Lung (tissue), 11 donors: ENCODE measurements at regions not wholly inside any gene's neighbourhood (a gene's known extent, or its start where the extent isn't known, plus 50 kb on each side); places are given as distances from the start of the nearest gene placed in this dataset.

Experiments
- ATAC-seq: fragments of 200-7000 bp; cut with Tn5 transposase; one replicate; pipeline ENCODE4 v1.9.1; 2020; ENCODE audit warnings: moderate number of reproducible peaks; ENCODE audit not compliant: insufficient read depth, low FRiP score
- DNase-seq, 3 donors: peaks; one replicate each; pipeline ENCODE4 v3.0.0-alpha.2; 2013 to 2017
- H3K27ac ChIP-seq, 2 donors: one replicate each; pipeline ENCODE4 v1.5.1; 2013; ENCODE audit warnings: mild to moderate bottlenecking in 2 of 2, moderate library complexity in 2 of 2, control low read depth in 1 of 2, inconsistent platforms in 1 of 2, low read depth in 1 of 2, low read length in 1 of 2
- H3K27me3 ChIP-seq, 3 donors: one replicate each; pipeline ENCODE4 v1.5.1; 2013; ENCODE audit warnings: low read length in 2 of 3; ENCODE audit not compliant: control insufficient read depth in 3 of 3, insufficient read depth in 3 of 3
- H3K36me3 ChIP-seq, 4 donors: one replicate each; pipeline ENCODE4 v1.5.1; 2013; ENCODE audit warnings: low read length in 4 of 4, mild to moderate bottlenecking in 1 of 4, moderate library complexity in 1 of 4; ENCODE audit not compliant: control insufficient read depth in 4 of 4, insufficient read depth in 4 of 4
- H3K4me1 ChIP-seq, 5 donors: one replicate each; pipeline ENCODE4 v1.5.1; 2013; ENCODE audit warnings: low read length in 5 of 5, mild to moderate bottlenecking in 2 of 5, moderate library complexity in 1 of 5; ENCODE audit not compliant: control insufficient read depth in 5 of 5, insufficient read depth in 5 of 5
- H3K4me3 ChIP-seq: one replicate; pipeline ENCODE4 v1.5.1; 2013; ENCODE audit warnings: mild to moderate bottlenecking, control low read depth, moderate library complexity
- H3K9ac ChIP-seq, 2 donors: one replicate each; pipeline ENCODE4 v1.5.1; 2013; ENCODE audit warnings: low read length in 2 of 2, control low read depth in 1 of 2; ENCODE audit not compliant: insufficient read depth in 1 of 2
- H3K9me3 ChIP-seq, 4 donors: one replicate each; pipeline ENCODE4 v1.5.1; 2013; ENCODE audit warnings: low read length in 3 of 4, mild to moderate bottlenecking in 1 of 4, moderate library complexity in 1 of 4; ENCODE audit not compliant: control insufficient read depth in 4 of 4, insufficient read depth in 3 of 4
- CTCF ChIP-seq: IDR thresholded peaks from 2 replicates; pipeline ENCODE4 v1.5.1; 2012; ENCODE audit warnings: mild to moderate bottlenecking; ENCODE audit errors: control extremely low read depth, extremely low read depth
- WGBS, 2 donors: extraction: QIAGEN DNeasy Blood & Tissue Kit; methylation state at CpG; one replicate each; pipeline ENCODE4 v1.1.7; 2013; 5-methylcytosine and 5-hydroxymethylcytosine counted together
- donor health status: control.
- donor health status: control.
- donor health status: Bipolar disorder and iron deficiency.
- donor health status: healthy.
- donor health status: DM: yes; HTN: yes; CAD: no.

- Histone ChIP-seq H3K9me3 (peaks cover 0 to 5% (median 1%) of the 10 kb centered on the region in 4 donors), H3K27me3 (no peaks in the 10 kb centered on the region), H3K27ac (no peak overlapping the region), H3K4me1 (no peaks in the 10 kb centered on the region), H3K36me3 (no peaks in the 10 kb centered on the region), H3K4me3 (no peak overlapping the region), H3K9ac (no peak overlapping the region)
- ATAC-seq = no peak
- no peak for DNase-seq
- 73 to 85% methylated on average over 2 of the region's 2 CpGs for WGBS, 2 donors
- no peak for TF ChIP-seq CTCF
Measured at GRCh38 chr2:129330504-129330903, 649.0 kb upstream of the RAB6C start.

GRCh38 chr2:129331638-129332037 is 647.8 kb upstream of the RAB6C start:
- no peaks in the 10 kb centered on the region for H3K27me3 ChIP-seq
- no peaks in the 10 kb centered on the region for H3K4me1 ChIP-seq
- no peak for TF ChIP-seq CTCF
- no peak overlapping the region for H3K9ac ChIP-seq
- 83 to 86% methylated on average over 7 of the region's 7 CpGs for WGBS, 2 donors
- H3K4me3 ChIP-seq = no peak overlapping the region
- H3K36me3 ChIP-seq = no peaks in the 10 kb centered on the region
- peaks cover 0 to 5% (median 1%) of the 10 kb centered on the region in 4 donors for H3K9me3 ChIP-seq
- ATAC-seq = no peak
- H3K27ac ChIP-seq = no peak overlapping the region
- DNase-seq = no peak

DNA sequence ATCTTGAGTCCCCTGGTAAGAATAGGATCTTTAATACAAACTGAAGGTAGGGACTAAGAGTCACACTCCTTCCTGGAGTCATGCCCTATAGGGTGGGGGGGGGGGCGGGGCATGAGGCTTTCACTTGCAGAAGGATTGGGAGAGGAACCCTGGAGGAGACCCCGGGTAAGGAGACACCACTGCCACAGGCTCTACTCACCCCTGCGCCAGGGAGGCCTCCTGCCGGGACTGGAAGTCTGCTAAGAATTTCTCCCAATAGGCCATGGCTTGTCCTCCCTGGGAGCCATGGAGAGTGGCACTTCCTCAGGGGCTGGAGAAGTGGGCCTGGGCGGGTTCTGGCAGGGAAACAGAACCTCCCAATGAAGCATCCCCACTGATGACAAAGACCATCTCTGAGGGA is 645.3 kb upstream of the RAB6C start:
- no peak overlapping the region for H3K9ac ChIP-seq
- no peaks in the 10 kb centered on the region for H3K4me1 ChIP-seq
- WGBS, 2 donors = 81 to 86% methylated on average over 5 of the region's 5 CpGs
- no peak for DNase-seq
- H3K9me3 ChIP-seq = peaks cover 0 to 7% (median 1%) of the 10 kb centered on the region in 4 donors
- ATAC-seq = no peak
- no peak overlapping the region for H3K27ac ChIP-seq
- no peaks in the 10 kb centered on the region for H3K27me3 ChIP-seq
- H3K4me3 ChIP-seq = no peak overlapping the region
- H3K36me3 ChIP-seq = no peaks in the 10 kb centered on the region
- TF ChIP-seq CTCF = no peak

- 68 to 77% methylated on average over 13 of the region's 13 CpGs for WGBS, 2 donors
- H3K9me3 ChIP-seq = peaks cover 0 to 7% (median 1%) of the 10 kb centered on the region in 4 donors
- H3K27ac ChIP-seq = no peak overlapping the region
- no peaks in the 10 kb centered on the region for H3K36me3 ChIP-seq
- no peak overlapping the region for H3K9ac ChIP-seq
- H3K4me1 ChIP-seq = no peaks in the 10 kb centered on the region
- ATAC-seq (no peak), DNase-seq (no peak)
- TF ChIP-seq CTCF = no peak
- H3K27me3 ChIP-seq = no peaks in the 10 kb centered on the region
- no peak overlapping the region for H3K4me3 ChIP-seq
Measured at GRCh38 chr2:129334696-129335410, 644.6 kb upstream of the RAB6C start.
